Islet precursor cell (in vitro differentiated cells): ENCODE measurements at regions not wholly inside any gene's neighbourhood (a gene's known extent, or its start where the extent isn't known, plus 50 kb on each side); places are given as distances from the start of the nearest gene placed in this dataset.
"Not testable (repeated sequence)": the region's sequence is repeated elsewhere in the genome, so short reads cannot be mapped to it uniquely, and the experiment has no call there.

Source experiments
- DNase-seq: peaks from one replicate; pipeline ENCODE4 v3.0.0-alpha.2; 2018

DNA sequence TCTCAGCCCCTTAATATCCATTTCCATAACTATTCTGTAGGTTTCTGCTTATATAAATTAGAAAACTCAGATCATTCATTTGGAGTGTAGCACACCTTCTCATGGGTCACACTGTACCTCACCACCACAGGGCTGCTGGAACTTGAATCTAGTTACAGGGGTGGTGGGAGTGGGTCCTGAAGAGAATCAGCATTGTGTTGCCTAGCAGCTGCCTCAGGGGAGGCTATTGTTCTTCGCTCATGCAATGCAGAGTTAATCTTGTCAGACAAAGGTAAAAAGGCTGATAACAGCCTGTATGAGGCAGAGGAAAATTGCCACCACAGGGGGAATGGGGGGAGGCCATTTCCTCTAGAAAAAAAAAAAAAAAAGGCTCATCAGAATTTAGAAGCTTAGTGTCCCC lies 496.0 kb upstream of the ADGRB3 start:
- DNase-seq: no peak

DNA sequence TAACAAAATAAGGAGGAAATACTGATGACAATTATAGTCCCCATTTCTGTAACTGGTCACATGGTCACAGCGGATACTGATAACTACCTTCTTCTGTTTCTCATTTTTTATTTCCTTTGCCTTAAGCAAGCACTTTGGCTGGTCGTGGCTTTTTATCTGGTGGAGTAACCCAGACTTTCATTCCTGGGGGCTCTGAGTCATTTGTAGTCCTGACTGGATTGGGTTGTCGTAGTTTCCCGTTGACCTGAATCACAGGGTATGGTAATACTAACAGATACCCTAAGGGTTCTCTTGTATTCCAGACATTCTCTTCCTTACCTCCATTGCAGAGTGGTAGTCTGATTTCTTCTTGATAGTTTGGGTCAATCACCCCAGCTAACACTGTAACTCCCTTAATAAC lies 500.3 kb upstream of the ADGRB3 start:
- peak; percentile 66 for DNase-seq

- no peak for DNase-seq
Observed at GRCh38 chr6:68128211-68128610, 506.9 kb upstream of the ADGRB3 start.

GRCh38 chr6:68127074-68127473 lies 508.0 kb upstream of the ADGRB3 start:
- no peak for DNase-seq

DNA sequence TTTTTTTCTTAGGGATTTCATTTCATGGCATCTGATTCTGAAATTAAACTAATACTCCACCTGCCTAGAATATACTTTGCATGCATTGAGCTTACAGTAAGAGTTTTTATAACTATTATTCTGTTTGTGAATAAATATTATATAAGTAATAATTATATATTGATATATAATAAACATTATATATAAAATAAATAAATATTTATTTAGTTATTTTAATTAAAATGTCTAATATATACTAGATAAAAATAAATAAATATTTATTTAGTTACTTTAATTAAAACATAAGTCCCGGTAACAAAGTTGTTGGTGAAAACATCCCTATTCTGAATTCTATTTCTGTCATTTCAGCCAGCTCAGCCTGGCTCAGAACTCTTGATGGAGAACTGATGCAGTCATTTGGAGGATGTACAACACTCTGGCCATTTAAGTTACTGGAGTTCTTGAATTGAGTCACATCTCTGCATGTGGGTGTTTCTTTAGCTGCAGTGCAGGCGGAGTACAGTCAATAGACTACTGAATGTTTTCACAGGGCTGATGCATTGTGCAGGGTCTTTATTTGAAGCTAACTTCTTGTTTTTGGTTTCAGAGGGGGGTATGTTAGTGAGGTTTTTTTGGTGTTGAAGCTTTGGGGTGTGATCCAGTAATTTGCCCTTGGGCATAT lies 508.9 kb upstream of the ADGRB3 start:
- DNase-seq: no peak

GRCh38 chr6:68122975-68123374 lies 512.1 kb upstream of the ADGRB3 start:
- not testable (repeated sequence) for DNase-seq

DNA sequence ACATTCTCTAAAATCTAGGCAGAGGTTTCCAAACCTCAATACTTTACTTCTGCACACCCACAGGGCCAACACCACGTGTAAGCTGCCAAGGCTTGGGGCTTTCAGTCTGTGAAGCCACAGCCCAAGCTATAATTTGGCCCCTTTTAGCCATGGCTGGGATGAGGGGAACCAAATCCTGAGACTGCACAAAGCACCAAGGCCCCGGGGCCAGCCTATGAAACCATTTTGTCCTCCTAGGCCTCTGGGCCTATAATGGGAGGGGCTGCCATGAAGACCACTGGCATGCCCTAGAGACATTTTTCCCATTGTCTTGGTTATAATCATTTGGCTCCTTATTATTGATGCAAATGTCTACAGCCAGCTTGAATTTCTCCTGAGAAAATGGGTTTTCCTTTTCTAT lies 513.0 kb upstream of the ADGRB3 start:
- no peak for DNase-seq

GRCh38 chr6:68120954-68121353 lies 514.1 kb upstream of the ADGRB3 start:
- DNase-seq: not testable (repeated sequence)

DNA sequence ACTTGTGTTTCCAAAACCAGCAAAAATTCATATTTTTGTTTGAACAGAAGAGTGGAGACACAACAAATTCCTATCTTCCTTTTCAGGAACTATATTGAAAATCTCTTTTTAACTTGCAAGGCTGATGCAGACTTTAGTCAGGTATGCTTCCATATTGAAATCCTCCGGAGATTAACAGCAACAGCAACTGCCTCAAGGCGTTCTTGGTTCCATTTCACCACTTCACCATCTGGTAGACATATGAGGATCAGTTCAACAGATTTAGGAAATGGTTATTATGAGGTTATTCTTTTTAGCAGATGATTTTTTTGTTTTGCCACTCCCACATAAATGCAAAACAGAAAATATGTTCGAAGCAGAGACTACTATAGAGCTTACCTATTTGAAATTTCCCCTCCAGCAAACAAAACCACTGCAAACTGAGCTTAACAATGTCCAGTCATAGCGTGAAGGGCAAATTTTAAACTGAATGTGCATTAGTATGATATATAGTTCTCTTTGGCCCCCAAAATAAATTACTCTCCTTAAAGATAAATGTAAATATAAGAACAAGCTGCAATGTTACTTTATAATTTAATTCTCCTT lies 520.5 kb upstream of the ADGRB3 start:
- DNase-seq: no peak

DNA sequence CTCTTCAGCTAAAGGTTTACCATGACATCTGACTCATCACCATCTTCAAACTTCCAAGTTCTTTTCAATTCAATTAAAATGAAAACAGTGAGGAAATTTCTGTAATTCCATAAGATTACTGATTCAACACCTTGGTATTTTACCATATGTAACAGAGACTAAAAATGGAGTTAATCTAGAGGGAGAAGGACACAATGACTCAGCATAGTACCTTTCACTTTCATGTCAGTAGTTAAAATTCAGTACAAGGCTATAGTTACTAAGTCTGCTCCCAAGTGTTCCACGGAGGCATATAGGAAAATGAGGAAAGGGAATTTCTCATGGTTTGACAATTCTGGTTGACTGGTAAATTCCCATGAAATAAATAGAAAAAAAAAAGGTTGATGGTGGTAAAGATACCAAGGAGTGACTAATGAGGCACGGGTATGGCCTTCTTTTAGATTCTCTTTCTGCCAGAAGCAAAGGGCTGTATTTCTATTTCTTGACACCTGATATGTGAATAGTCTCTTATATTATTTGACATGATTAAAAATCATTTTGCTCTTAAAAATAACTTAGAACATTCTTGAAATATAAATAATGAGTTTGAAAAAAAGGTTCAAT lies 526.7 kb upstream of the ADGRB3 start:
- DNase-seq: no peak

DNA sequence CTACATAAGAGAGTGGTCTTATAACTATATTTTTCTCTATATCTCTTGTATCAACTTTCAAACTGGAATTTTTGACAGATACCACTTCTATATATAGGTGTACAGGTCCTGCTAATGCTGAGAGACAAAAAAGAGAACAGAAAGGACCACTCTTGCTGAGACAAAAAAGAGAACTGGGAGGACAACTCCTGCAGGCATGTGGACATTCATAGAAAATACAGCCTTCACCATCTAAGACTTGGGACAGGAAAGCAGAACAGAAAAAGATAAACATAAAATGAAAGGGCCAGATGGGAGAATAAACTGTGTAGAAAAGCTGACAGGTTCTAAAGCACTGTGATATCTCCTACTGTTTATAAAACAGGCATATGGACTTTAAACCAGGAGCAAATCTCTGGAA lies 541.0 kb upstream of the ADGRB3 start:
- no peak for DNase-seq

- no peak for DNase-seq
Observed at GRCh38 chr6:68087399-68088133, 547.5 kb upstream of the ADGRB3 start.

DNA sequence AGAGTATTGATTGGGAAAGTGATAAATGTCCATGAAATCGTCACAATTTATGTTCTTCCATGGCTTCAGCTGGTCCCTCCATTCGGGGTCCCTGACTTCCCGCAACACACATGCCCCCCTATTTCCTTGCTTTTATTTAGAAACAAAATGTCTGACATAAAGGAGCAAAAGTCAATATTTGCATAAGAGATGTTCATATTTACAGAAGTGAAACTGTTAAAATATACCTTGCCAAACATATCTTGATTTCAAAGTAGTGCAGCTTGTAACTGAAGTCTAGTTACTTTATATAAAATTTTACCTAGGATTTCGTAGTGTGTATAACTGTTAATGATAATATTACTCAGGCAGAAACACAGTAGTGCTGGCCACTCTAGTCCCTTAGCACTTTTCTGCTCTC lies 548.9 kb upstream of the ADGRB3 start:
- no peak for DNase-seq

DNA sequence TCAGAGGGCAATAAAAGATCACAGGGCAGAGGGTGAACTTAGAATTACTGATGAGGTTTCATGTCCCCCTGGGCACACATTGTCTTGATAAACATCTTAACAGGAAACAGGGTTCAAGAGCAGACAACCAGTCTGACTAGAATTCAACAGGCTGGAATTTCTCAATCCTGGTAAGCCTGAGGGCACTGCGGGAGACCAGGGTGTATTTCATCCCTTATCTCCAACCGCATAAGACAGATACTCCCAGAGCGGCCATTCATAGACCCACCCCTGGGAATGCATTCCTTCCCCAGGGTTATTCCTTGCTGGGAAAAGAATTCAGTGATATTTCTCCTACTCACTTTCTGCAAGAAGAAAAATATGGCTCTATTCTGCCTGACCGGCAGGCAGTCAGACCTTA lies 549.5 kb upstream of the ADGRB3 start:
- not testable (repeated sequence) for DNase-seq

GRCh38 chr6:68082086-68082485 lies 553.0 kb upstream of the ADGRB3 start:
- no peak for DNase-seq

GRCh38 chr6:68080074-68080473 lies 555.0 kb upstream of the ADGRB3 start:
- no peak for DNase-seq

- DNase-seq: no peak
Observed at GRCh38 chr6:68077661-68078060, 557.4 kb upstream of the ADGRB3 start.

- no peak for DNase-seq
Observed at GRCh38 chr6:68071740-68072139, 563.3 kb upstream of the ADGRB3 start.

GRCh38 chr6:68069921-68070710 lies 565.0 kb upstream of the ADGRB3 start:
- no peak for DNase-seq

DNA sequence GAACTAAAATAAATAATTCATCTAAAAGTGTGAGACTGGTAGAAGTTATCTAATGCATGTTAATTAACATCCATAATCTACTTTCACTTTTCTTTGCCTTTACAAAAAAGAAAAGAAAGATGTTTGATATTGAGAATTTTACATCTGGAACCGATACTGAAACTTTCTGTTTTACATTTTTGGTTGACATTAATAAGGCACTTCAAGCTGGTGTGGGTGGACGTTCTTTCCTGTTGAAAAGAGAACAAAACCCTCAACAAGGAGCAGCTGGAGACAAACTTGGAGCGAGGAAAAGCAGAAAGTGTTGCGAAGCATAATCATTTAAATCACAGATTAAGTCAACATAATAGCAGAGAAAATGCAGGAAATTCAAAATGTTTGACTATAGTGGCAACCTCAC lies 575.2 kb upstream of the ADGRB3 start:
- no peak for DNase-seq

GRCh38 chr6:68059261-68059660 lies 575.8 kb upstream of the ADGRB3 start:
- DNase-seq: no peak

GRCh38 chr6:68056596-68056995 lies 578.5 kb upstream of the ADGRB3 start:
- not testable (repeated sequence) for DNase-seq

DNA sequence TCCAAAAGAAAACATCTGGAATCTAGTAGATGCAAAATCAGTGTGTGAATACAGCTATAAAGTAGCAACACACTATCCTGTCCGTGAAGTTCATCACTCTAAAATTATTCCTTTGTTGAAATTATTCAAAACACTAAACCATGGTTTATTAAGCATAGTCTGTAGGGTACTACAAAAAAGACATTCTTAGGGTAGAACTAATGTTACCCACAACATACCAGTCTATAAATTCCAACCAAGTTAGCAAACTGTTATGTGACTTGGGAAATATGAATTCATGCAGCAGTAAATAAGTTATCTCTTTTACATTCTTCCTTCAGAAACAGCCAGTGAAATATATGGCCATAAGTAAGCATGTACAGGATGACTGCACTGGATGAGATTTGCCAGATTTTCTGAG lies 580.3 kb upstream of the ADGRB3 start:
- no peak for DNase-seq
